ENCODE measurements at regions not wholly inside any gene's neighbourhood (a gene's known extent, or its start where the extent isn't known, plus 50 kb on each side); places are given as distances from the start of the nearest gene placed in this dataset.

DNA sequence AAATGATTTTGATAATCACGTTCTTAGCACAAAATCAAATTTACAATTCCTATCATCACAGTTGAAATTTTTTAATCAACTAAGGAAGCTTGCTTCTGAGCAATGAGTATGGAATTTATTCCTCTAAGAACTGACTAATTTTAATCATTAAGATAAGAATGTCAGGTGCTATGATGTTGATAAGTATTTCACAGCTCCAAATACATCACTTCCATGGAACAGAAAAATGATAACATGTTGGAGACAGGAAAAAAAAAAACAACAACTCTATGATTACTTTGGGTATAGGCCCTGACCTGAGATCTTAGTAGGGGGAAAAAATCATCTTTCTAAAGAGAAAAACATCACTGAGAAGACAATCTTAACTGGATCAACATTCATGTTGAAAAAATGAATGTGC lies 89.4 kb upstream of the BMP2 start:
- no peaks in the 10 kb centered on the region for H3K36me3 ChIP-seq (replicated peaks in 1 of 2; ENCODE audit: control insufficient read depth in 1 of 2, insufficient read depth in 2 of 2, low read length in 1 of 2)
- no peak overlapping the region for H3K4me3 ChIP-seq (ENCODE audit: low read depth in 2 of 2, low read length in 1 of 2)
- no peaks in the 10 kb centered on the region for H3K9me2 ChIP-seq
- ChIA-PET POLR2A (no interaction called here), CTCF (no interaction called here)
- no peak for DNase-seq
- no peaks in the 10 kb centered on the region for H3K27me3 ChIP-seq (ENCODE audit: insufficient read depth)
- no peaks in the 10 kb centered on the region for H3K9me3 ChIP-seq
- no peaks in the 10 kb centered on the region for H3K79me2 ChIP-seq (ENCODE audit: insufficient read depth)
- TF ChIP-seq, protein P1, sequence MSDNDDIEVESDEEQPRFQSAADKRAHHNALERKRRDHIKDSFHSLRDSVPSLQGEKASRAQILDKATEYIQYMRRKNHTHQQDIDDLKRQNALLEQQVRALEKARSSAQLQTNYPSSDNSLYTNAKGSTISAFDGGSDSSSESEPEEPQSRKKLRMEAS (IDR thresholded peaks at IDR 0.05; ENCODE audit: low read depth): no peak
- TF ChIP-seq, protein P2, sequence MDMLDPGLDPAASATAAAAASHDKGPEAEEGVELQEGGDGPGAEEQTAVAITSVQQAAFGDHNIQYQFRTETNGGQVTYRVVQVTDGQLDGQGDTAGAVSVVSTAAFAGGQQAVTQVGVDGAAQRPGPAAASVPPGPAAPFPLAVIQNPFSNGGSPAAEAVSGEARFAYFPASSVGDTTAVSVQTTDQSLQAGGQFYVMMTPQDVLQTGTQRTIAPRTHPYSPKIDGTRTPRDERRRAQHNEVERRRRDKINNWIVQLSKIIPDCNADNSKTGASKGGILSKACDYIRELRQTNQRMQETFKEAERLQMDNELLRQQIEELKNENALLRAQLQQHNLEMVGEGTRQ (IDR thresholded peaks at IDR 0.05; ENCODE audit: borderline replicate concordance, low read depth, low read length): no peak
- TF ChIP-seq RFX5 (IDR thresholded peaks at IDR 0.05; ENCODE audit: low read length) (no peak), NRF1 (IDR thresholded peaks at IDR 0.05; ENCODE audit: low read depth, low read length) (no peak)
- no peak overlapping the region for H3K27ac ChIP-seq (ENCODE audit: low read depth in 2 of 2, low read length in 1 of 2)
- no peak overlapping the region for H3K4me2 ChIP-seq
- H3K4me1 ChIP-seq (ENCODE audit: control insufficient read depth in 1 of 2, insufficient read depth in 2 of 2, low read depth in 1 of 2, low read length in 1 of 2): no peaks in the 10 kb centered on the region
- no peak overlapping the region for H2AFZ ChIP-seq (ENCODE audit: low read depth)
- H3F3A ChIP-seq (replicated peaks; ENCODE audit: insufficient read depth): no peaks in the 10 kb centered on the region
- H3K9ac ChIP-seq: no peak overlapping the region
- H4K20me1 ChIP-seq (ENCODE audit: insufficient read depth): no peaks in the 10 kb centered on the region
- WGBS (ENCODE audit: low lambda C conversion rate): 5% methylated on average over 1 of the region's 1 CpG

- 4% methylated on average over 1 of the region's 1 CpG for WGBS (ENCODE audit: low lambda C conversion rate)
- ChIA-PET POLR2A (no interaction called here), CTCF (no interaction called here)
- Histone ChIP-seq H3K4me2 (no peak overlapping the region), H3K27ac (ENCODE audit: low read depth in 2 of 2, low read length in 1 of 2) (no peak overlapping the region), H3K9me2 (no peaks in the 10 kb centered on the region), H2AFZ (ENCODE audit: low read depth) (no peak overlapping the region), H3K36me3 (replicated peaks in 1 of 2; ENCODE audit: control insufficient read depth in 1 of 2, insufficient read depth in 2 of 2, low read length in 1 of 2) (no peaks in the 10 kb centered on the region), H3K4me1 (ENCODE audit: control insufficient read depth in 1 of 2, insufficient read depth in 2 of 2, low read depth in 1 of 2, low read length in 1 of 2) (no peaks in the 10 kb centered on the region), H3K27me3 (ENCODE audit: insufficient read depth) (no peaks in the 10 kb centered on the region), H3F3A (replicated peaks; ENCODE audit: insufficient read depth) (no peaks in the 10 kb centered on the region), H3K4me3 (ENCODE audit: low read depth in 2 of 2, low read length in 1 of 2) (no peak overlapping the region), H3K79me2 (ENCODE audit: insufficient read depth) (no peaks in the 10 kb centered on the region), H4K20me1 (ENCODE audit: insufficient read depth) (no peaks in the 10 kb centered on the region), H3K9ac (no peak overlapping the region), H3K9me3 (no peaks in the 10 kb centered on the region)
- TF ChIP-seq REST (IDR thresholded peaks at IDR 0.05; ENCODE audit: low read depth, low read length): no peak
- no peak for DNase-seq
These were observed 92.7 kb upstream of the BMP2 start for GRCh38 chr20:6674831-6675230.

- Histone ChIP-seq H3K27me3 (ENCODE audit: insufficient read depth) (no peaks in the 10 kb centered on the region), H3K79me2 (ENCODE audit: insufficient read depth) (no peaks in the 10 kb centered on the region), H3K36me3 (replicated peaks in 1 of 2; ENCODE audit: control insufficient read depth in 1 of 2, insufficient read depth in 2 of 2, low read length in 1 of 2) (no peaks in the 10 kb centered on the region), H3K4me1 (ENCODE audit: control insufficient read depth in 1 of 2, insufficient read depth in 2 of 2, low read depth in 1 of 2, low read length in 1 of 2) (no peaks in the 10 kb centered on the region), H3K9me3 (no peaks in the 10 kb centered on the region), H3K9me2 (no peaks in the 10 kb centered on the region), H2AFZ (ENCODE audit: low read depth) (no peak overlapping the region), H3F3A (replicated peaks; ENCODE audit: insufficient read depth) (no peaks in the 10 kb centered on the region), H3K4me2 (no peak overlapping the region), H3K4me3 (ENCODE audit: low read depth in 2 of 2, low read length in 1 of 2) (no peak overlapping the region), H3K27ac (ENCODE audit: low read depth in 2 of 2, low read length in 1 of 2) (no peak overlapping the region), H3K9ac (no peak overlapping the region), H4K20me1 (ENCODE audit: insufficient read depth) (no peaks in the 10 kb centered on the region)
- TF ChIP-seq CTCF (IDR thresholded peaks at IDR 0.05) (no peak), FOXJ3 (CRISPR knock-in tag; IDR thresholded peaks at IDR 0.05) (no peak), JUND (IDR thresholded peaks at IDR 0.05) (no peak)
- WGBS (ENCODE audit: low lambda C conversion rate): 7% methylated on average over 3 of the region's 3 CpGs
- POLR2A ChIA-PET: no interaction called here
- CTCF ChIA-PET: no interaction called here
- no peak for DNase-seq
These were observed 94.4 kb upstream of the BMP2 start for GRCh38 chr20:6673071-6673470.

Measured in SK-N-SH (cell line).